SK-N-SH treated with all-trans-retinoic acid at 6 μM for 48 hours (cell line): ENCODE measurements at regions not wholly inside any gene's neighbourhood (a gene's known extent, or its start where the extent isn't known, plus 50 kb on each side); places are given as distances from the start of the nearest gene placed in this dataset.

Experiments used
- BACH2 ChIP-seq: fragments of 250-450 bp; sonication (Bioruptor Pico); IDR thresholded peaks from 2 replicates; pipeline ENCODE4 v1.9.0; 2021; ENCODE audit warnings: mild to moderate bottlenecking, borderline replicate concordance
- CSDC2 ChIP-seq: fragments of 250-450 bp; sonication (Bioruptor Pico); IDR thresholded peaks from 2 replicates; pipeline ENCODE4 v1.5.0; 2020; ENCODE audit warnings: mild to moderate bottlenecking, moderate library complexity
- GLIS3 ChIP-seq: fragments of 250-450 bp; sonication (Bioruptor Pico); IDR thresholded peaks from 2 replicates; pipeline ENCODE4 v1.5.0; 2020; ENCODE audit warnings: mild to moderate bottlenecking, moderate library complexity
- PPARA ChIP-seq: fragments of 250-450 bp; sonication (Bioruptor Pico); IDR thresholded peaks from 2 replicates; pipeline ENCODE4 v1.5.0; 2020; ENCODE audit warnings: mild to moderate bottlenecking, borderline replicate concordance
- RARB ChIP-seq: fragments of 250-450 bp; sonication (Bioruptor Pico); IDR thresholded peaks from 2 replicates; pipeline ENCODE4 v1.8.0; 2021; ENCODE audit warnings: mild to moderate bottlenecking, moderate library complexity
- TCF4 ChIP-seq: fragments of 250-450 bp; sonication (Bioruptor Pico); IDR thresholded peaks from 2 replicates; pipeline ENCODE4 v1.8.0; 2021; ENCODE audit warnings: mild to moderate bottlenecking, moderate library complexity, borderline replicate concordance
- ZFP3 ChIP-seq: fragments of 250-450 bp; sonication (Bioruptor Pico); IDR thresholded peaks from 2 replicates; pipeline ENCODE4 v1.5.0; 2020; ENCODE audit warnings: mild to moderate bottlenecking, moderate library complexity
- ZNF70 ChIP-seq: fragments of 450-650 bp; formaldehyde crosslinking; IDR thresholded peaks from 2 replicates; pipeline ENCODE4 v1.5.0; 2020; ENCODE audit warnings: mild to moderate bottlenecking, moderate library complexity
- TF ChIP-seq, protein P1 (sequence below): fragments of 250-450 bp; sonication (Bioruptor Pico); IDR thresholded peaks from 2 replicates; pipeline ENCODE4 v1.8.0; 2020; ENCODE audit warnings: mild to moderate bottlenecking, moderate library complexity, borderline replicate concordance
- TF ChIP-seq, protein P2 (sequence below): fragments of 250-450 bp; sonication (Bioruptor Pico); IDR thresholded peaks from 2 replicates; pipeline ENCODE4 v1.5.1; 2021; ENCODE audit warnings: mild to moderate bottlenecking, moderate library complexity

DNA sequence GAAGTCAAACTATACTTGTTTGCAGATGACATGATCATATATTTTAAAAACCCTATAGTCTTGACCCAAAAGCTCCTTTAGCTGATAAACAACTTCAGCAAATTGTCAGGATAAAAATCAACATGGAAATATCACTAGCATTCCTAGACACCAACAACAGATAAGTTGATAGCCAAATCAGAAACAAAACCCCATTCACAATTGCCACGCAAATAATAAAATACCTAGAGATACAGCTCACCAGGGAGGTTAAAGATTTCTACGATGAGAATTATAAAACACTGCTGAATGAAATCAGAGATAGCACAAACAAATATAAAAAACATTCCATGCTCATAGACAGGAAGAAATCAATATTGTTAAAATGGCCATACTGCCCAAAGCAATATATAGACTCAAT is 605.0 kb upstream of the GRIA3 start:
- TF ChIP-seq CSDC2 (CRISPR knock-in tag): no peak
- TF ChIP-seq, protein P1, sequence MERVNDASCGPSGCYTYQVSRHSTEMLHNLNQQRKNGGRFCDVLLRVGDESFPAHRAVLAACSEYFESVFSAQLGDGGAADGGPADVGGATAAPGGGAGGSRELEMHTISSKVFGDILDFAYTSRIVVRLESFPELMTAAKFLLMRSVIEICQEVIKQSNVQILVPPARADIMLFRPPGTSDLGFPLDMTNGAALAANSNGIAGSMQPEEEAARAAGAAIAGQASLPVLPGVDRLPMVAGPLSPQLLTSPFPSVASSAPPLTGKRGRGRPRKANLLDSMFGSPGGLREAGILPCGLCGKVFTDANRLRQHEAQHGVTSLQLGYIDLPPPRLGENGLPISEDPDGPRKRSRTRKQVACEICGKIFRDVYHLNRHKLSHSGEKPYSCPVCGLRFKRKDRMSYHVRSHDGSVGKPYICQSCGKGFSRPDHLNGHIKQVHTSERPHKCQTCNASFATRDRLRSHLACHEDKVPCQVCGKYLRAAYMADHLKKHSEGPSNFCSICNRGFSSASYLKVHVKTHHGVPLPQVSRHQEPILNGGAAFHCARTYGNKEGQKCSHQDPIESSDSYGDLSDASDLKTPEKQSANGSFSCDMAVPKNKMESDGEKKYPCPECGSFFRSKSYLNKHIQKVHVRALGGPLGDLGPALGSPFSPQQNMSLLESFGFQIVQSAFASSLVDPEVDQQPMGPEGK: no peak
- no peak for TF ChIP-seq TCF4
- TF ChIP-seq GLIS3: no peak
- TF ChIP-seq, protein P2, sequence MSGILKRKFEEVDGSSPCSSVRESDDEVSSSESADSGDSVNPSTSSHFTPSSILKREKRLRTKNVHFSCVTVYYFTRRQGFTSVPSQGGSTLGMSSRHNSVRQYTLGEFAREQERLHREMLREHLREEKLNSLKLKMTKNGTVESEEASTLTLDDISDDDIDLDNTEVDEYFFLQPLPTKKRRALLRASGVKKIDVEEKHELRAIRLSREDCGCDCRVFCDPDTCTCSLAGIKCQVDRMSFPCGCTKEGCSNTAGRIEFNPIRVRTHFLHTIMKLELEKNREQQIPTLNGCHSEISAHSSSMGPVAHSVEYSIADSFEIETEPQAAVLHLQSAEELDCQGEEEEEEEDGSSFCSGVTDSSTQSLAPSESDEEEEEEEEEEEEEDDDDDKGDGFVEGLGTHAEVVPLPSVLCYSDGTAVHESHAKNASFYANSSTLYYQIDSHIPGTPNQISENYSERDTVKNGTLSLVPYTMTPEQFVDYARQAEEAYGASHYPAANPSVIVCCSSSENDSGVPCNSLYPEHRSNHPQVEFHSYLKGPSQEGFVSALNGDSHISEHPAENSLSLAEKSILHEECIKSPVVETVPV (CRISPR knock-in tag): no peak
- TF ChIP-seq BACH2 (CRISPR knock-in tag): no peak
- no peak for TF ChIP-seq RARB (CRISPR knock-in tag)
- no peak for TF ChIP-seq ZNF70 (CRISPR knock-in tag)
- no peak for TF ChIP-seq ZFP3 (CRISPR knock-in tag)
- TF ChIP-seq PPARA (CRISPR knock-in tag): no peak
